Ovary (tissue), 7 donors: ENCODE measurements at regions not wholly inside any gene's neighbourhood (a gene's known extent, or its start where the extent isn't known, plus 50 kb on each side); places are given as distances from the start of the nearest gene placed in this dataset.

Source experiments
- DNase-seq, 5 donors: peaks; one replicate each; pipeline ENCODE4 v3.0.0-alpha.2; 2019 to 2020
- H3K27ac ChIP-seq, 2 donors: fragments of 200-600 bp; one replicate each; pipeline versions ENCODE4 v1.5.1 to v1.8.0; 2019 to 2022
- H3K27me3 ChIP-seq: fragments of 200-600 bp; one replicate; pipeline ENCODE4 v1.8.0; 2022
- H3K36me3 ChIP-seq: fragments of 200-600 bp; sonication (generic); one replicate; pipeline ENCODE4 v1.5.1; 2019
- H3K4me1 ChIP-seq: one replicate; pipeline ENCODE4 v1.8.1; 2013; ENCODE audit warnings: mild to moderate bottlenecking, moderate library complexity; ENCODE audit not compliant: insufficient read depth
- H3K4me3 ChIP-seq: fragments of 200-600 bp; sonication (generic); one replicate; pipeline ENCODE4 v1.5.1; 2017
- H3K9me3 ChIP-seq, 2 donors: fragments of 200-600 bp in 1 of 2; sonication (generic) in 1 of 2; one replicate each; pipeline versions ENCODE4 v1.5.1 to v1.8.1; 2013 to 2019; ENCODE audit warnings: mild to moderate bottlenecking in 1 of 2, moderate library complexity in 1 of 2
- EP300 ChIP-seq: sonication (generic); formaldehyde crosslinking; IDR thresholded peaks from one replicate; pipeline ENCODE4 v1.6.1; 2017; ENCODE audit warnings: antibody characterized with exemption
- POLR2A ChIP-seq: fragments of 450-650 bp; IDR thresholded peaks from one replicate; pipeline ENCODE4 v1.6.1; 2017; ENCODE audit warnings: antibody characterized with exemption, mild to moderate bottlenecking, moderate library complexity
- WGBS, 3 donors: extraction: QIAGEN DNeasy Blood & Tissue Kit in 1 of 3; methylation state at CpG; one replicate each; pipeline versions ENCODE4 v1.1.5 to v1.1.7; 2013 to 2017; 5-methylcytosine and 5-hydroxymethylcytosine counted together
- intact Hi-C, 4 donors: fragments of 100-400 bp; cut with DNase I; formaldehyde crosslinking; loops; one replicate each; pipeline versions ENCODE4 v1.11.0 to v1.15.1; 2022 to 2023
- TF ChIP-seq, protein P1 (sequence below), 3 donors: fragments of 450-650 bp in 2 of 3; fragments of 200-600 bp in 1 of 3; IDR thresholded peaks; one replicate each; pipeline versions ENCODE4 v1.5.1 to v1.8.0; 2016 to 2022; ENCODE audit warnings: antibody characterized with exemption in 3 of 3, mild to moderate bottlenecking in 1 of 3
- donor health status: DM: no; HTN: no; CAD: no; lungs with moderate emphysema.
- donor health status: DM: no; HTN: no; CAD: no.
- donor health status: Bipolar disorder and iron deficiency.
- donor health status: DM: no; HTN: no; CAD: no.
- donor health status: DM: yes; HTN: yes; CAD: no.

DNA sequence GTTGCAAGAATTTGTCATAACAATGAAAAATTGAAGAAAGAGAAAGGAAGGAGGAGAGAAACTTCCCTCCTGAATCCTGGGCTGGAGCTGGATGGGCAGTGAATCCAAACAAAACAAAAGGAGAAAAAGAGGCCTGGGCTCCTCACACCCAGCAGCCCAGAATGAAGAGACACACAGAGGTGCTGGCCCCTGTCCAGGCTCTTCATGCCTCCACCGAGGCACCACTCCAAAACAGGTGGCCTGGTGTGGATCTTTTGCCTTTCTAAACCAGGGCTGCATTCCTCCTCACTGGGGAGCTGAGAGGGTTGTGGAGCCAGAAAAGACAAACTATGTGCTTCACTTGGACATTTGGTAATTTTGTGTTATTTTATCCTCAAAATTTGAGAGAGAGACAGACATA, 76.0 kb downstream of the FAM124B start:
- Histone ChIP-seq H3K27me3 (no peaks in the 10 kb centered on the region), H3K4me1 (no peaks in the 10 kb centered on the region), H3K9me3 (no peaks in the 10 kb centered on the region), H3K27ac (no peak overlapping the region), H3K36me3 (no peaks in the 10 kb centered on the region), H3K4me3 (no peak overlapping the region)
- intact Hi-C loops, result no loop called here
- 5 to 14% (median 10%) methylated on average over 1 of the region's 1 CpG for WGBS, 3 donors
- TF ChIP-seq, protein P1, sequence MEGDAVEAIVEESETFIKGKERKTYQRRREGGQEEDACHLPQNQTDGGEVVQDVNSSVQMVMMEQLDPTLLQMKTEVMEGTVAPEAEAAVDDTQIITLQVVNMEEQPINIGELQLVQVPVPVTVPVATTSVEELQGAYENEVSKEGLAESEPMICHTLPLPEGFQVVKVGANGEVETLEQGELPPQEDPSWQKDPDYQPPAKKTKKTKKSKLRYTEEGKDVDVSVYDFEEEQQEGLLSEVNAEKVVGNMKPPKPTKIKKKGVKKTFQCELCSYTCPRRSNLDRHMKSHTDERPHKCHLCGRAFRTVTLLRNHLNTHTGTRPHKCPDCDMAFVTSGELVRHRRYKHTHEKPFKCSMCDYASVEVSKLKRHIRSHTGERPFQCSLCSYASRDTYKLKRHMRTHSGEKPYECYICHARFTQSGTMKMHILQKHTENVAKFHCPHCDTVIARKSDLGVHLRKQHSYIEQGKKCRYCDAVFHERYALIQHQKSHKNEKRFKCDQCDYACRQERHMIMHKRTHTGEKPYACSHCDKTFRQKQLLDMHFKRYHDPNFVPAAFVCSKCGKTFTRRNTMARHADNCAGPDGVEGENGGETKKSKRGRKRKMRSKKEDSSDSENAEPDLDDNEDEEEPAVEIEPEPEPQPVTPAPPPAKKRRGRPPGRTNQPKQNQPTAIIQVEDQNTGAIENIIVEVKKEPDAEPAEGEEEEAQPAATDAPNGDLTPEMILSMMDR (IDR thresholded peaks at IDR 0.05), result no peak
- TF ChIP-seq POLR2A, result no peak
- TF ChIP-seq EP300, result no peak
- no peak for DNase-seq

DNA sequence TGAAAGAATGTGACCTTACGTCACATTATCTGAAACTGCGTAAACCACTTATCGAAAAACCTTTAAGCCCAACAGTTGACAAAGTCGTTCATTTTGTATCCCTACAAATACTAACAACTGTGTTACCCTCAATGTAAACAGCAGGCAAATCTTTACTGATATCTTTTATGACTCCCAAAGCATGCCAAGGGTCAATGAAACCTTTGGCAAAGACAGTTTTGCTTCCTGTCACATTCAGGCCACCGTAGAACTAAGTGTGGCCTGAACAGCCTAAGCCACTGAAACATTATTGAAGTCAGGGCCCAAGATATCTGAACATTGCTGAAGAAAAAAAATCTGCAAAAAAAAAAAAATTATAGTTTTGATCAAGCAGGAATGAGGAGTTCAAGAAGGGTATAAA, 77.3 kb downstream of the FAM124B start:
- no peak for DNase-seq
- Histone ChIP-seq H3K36me3 (no peaks in the 10 kb centered on the region), H3K4me3 (no peak overlapping the region), H3K4me1 (no peaks in the 10 kb centered on the region), H3K27ac (no peak overlapping the region), H3K9me3 (no peaks in the 10 kb centered on the region), H3K27me3 (no peaks in the 10 kb centered on the region)
- WGBS, 3 donors, result 84 to 91% (median 88%) methylated on average over 5 of the region's 5 CpGs
- intact Hi-C loops, result no loop called here
- TF ChIP-seq EP300, result no peak
- TF ChIP-seq POLR2A, result no peak
- TF ChIP-seq, protein P1 (IDR thresholded peaks at IDR 0.05), result no peak

- 19 to 30% (median 22%) methylated on average over 1 of the region's 1 CpG for WGBS, 3 donors
- Histone ChIP-seq H3K4me1 (no peaks in the 10 kb centered on the region), H3K36me3 (no peaks in the 10 kb centered on the region), H3K4me3 (no peak overlapping the region), H3K9me3 (no peaks in the 10 kb centered on the region), H3K27ac (no peak overlapping the region), H3K27me3 (no peaks in the 10 kb centered on the region)
- TF ChIP-seq, protein P1 (IDR thresholded peaks at IDR 0.05), result no peak
- TF ChIP-seq EP300 (no peak), POLR2A (no peak)
- intact Hi-C loops, result no loop called here
- no peak for DNase-seq
These were observed 81.2 kb downstream of the FAM124B start for GRCh38 chr2:224320660-224321059.

DNA sequence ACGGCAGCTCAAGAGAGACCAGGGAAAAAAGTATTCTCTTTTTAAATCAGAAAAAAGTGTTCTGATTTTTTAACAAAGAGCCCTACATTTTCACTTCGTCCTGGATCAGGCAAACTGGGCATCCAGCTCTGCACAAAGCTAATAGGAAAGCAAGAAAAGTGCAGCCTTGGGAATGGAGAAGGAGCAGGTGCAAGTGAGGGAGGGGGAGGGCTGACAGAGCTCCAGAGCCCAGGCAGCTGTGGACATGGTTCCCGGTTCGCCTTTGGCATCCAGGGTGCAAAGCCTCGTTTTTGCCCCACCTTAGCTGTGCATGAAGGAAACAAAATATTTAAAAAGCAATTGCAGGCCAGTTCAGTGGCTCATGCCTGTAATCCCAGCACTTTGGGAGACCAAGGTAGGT, 82.2 kb downstream of the FAM124B start:
- Histone ChIP-seq H3K27me3 (no peaks in the 10 kb centered on the region), H3K27ac (no peak overlapping the region), H3K9me3 (no peaks in the 10 kb centered on the region), H3K4me3 (no peak overlapping the region), H3K4me1 (no peaks in the 10 kb centered on the region), H3K36me3 (no peaks in the 10 kb centered on the region)
- TF ChIP-seq, protein P1 (IDR thresholded peaks at IDR 0.05), result no peak
- TF ChIP-seq POLR2A (no peak), EP300 (no peak)
- 60 to 70% (median 68%) methylated on average over 5 of the region's 5 CpGs for WGBS, 3 donors
- intact Hi-C loops, result no loop called here
- DNase-seq, result no peak

- WGBS, 3 donors, result 72 to 82% (median 73%) methylated on average over 3 of the region's 3 CpGs
- Histone ChIP-seq H3K27ac (no peak overlapping the region), H3K4me3 (no peak overlapping the region), H3K4me1 (no peaks in the 10 kb centered on the region), H3K36me3 (no peaks in the 10 kb centered on the region), H3K9me3 (no peaks in the 10 kb centered on the region), H3K27me3 (no peaks in the 10 kb centered on the region)
- intact Hi-C loops, result no loop called here
- no peak for DNase-seq
- TF ChIP-seq, protein P1 (IDR thresholded peaks at IDR 0.05), result no peak
- TF ChIP-seq EP300, result no peak
- TF ChIP-seq POLR2A, result no peak
These were observed 89.2 kb downstream of the FAM124B start for GRCh38 chr2:224312741-224313140.
